GM12878 (cell line): ENCODE measurements at regions not wholly inside any gene's neighbourhood (a gene's known extent, or its start where the extent isn't known, plus 50 kb on each side); places are given as distances from the start of the nearest gene placed in this dataset.
"Not testable (repeated sequence)": the region's sequence is repeated elsewhere in the genome, so short reads cannot be mapped to it uniquely, and the experiment has no call there.

Source experiments
- ATAC-seq: fragments of 200-7000 bp; cut with Tn5 transposase; 3 replicates; pipeline ENCODE4 v1.9.1; 2020; ENCODE audit warnings: mild to moderate bottlenecking, moderate library complexity
- BruUV-seq: library from RNA; stranded (reverse); fragments of 400-500 nt; replicated peaks from 2 replicates; lab custom pipeline; 2021; lab: Mats Ljungman, UMichigan
- CTCF ChIA-PET: fragments of 300-600 bp; sonication (Branson Sonifier 250); formaldehyde crosslinking; extraction: SDS; loops from one replicate; lab custom pipeline; 2021; ENCODE audit warnings: inconsistent platforms; lab: Yijun Ruan, JAX
- POLR2A ChIA-PET: fragments of 350-600 bp; formaldehyde crosslinking; extraction: SDS; loops from one replicate; lab custom pipeline; 2021; ENCODE audit warnings: inconsistent platforms; lab: Charles Lee
- RAD21 ChIA-PET: fragments of 300-600 bp; sonication (Branson Sonifier 250); formaldehyde crosslinking; loops from one replicate; lab custom pipeline; 2023; ENCODE audit warnings: antibody characterized with exemption; ENCODE audit not compliant: unreplicated experiment; lab: Charles Lee
- SMC1A ChIA-PET: fragments of 300-600 bp; sonication (Branson Sonifier 250); formaldehyde crosslinking; loops from one replicate; lab custom pipeline; 2023; ENCODE audit not compliant: unreplicated experiment, uncharacterized antibody; lab: Charles Lee
- DNase-seq: peaks from one replicate; pipeline ENCODE4 v3.0.0-alpha.2; 2011; ENCODE audit warnings: low read depth, low spot score
- FAIRE-seq: peaks from 3 replicates; lab custom pipeline; 2011; peaks lifted over from hg19 to GRCh38; lab: Jason Lieb, UNC
- H2AFZ ChIP-seq: 2 replicates; pipeline ENCODE4 v1.6.0; 2011; ENCODE audit warnings: low read depth, low read length, control low read depth; ENCODE audit not compliant: control insufficient read depth
- H3K27ac ChIP-seq: 2 replicates; pipeline ENCODE4 v1.5.1; 2011; ENCODE audit warnings: control low read depth; ENCODE audit not compliant: control insufficient read depth, insufficient read depth
- H3K27me3 ChIP-seq, 2 experiments: replicated peaks in 1 of 2; 2 replicates each; pipeline versions ENCODE4 v1.6.0 to v1.6.1; 2011; ENCODE audit warnings: low read length in 1 of 2; ENCODE audit not compliant: control insufficient read depth in 2 of 2, insufficient read depth in 2 of 2
- H3K36me3 ChIP-seq, 2 experiments: 2 replicates each; pipeline ENCODE4 v1.5.1; 2011; ENCODE audit warnings: low read length in 1 of 2; ENCODE audit not compliant: control insufficient read depth in 2 of 2, insufficient read depth in 2 of 2
- H3K4me1 ChIP-seq: 2 replicates; pipeline ENCODE4 v1.6.1; 2011; ENCODE audit warnings: mild to moderate bottlenecking, low read length, moderate library complexity, mixed read lengths; ENCODE audit not compliant: control insufficient read depth, insufficient read depth
- H3K4me2 ChIP-seq: 2 replicates; pipeline ENCODE4 v1.6.0; 2011; ENCODE audit warnings: control low read depth; ENCODE audit not compliant: control insufficient read depth, insufficient read depth
- H3K4me3 ChIP-seq: fragments of 200-600 bp; sonication (generic); 2 replicates; pipeline ENCODE4 v1.5.1; 2016
- H3K79me2 ChIP-seq: 2 replicates; pipeline ENCODE4 v1.6.0; 2011; ENCODE audit warnings: low read length; ENCODE audit not compliant: control insufficient read depth, insufficient read depth
- H3K9ac ChIP-seq: 2 replicates; pipeline ENCODE4 v1.8.0; 2011; ENCODE audit warnings: low read length, control low read depth, mixed read lengths; ENCODE audit not compliant: control insufficient read depth, insufficient read depth
- H3K9me3 ChIP-seq: replicated peaks from 3 replicates; pipeline ENCODE4 v1.5.1; 2011; ENCODE audit warnings: mild to moderate bottlenecking, low read length; ENCODE audit not compliant: control insufficient read depth, insufficient read depth
- H4K20me1 ChIP-seq: 2 replicates; pipeline ENCODE4 v1.6.0; 2011; ENCODE audit not compliant: control insufficient read depth, insufficient read depth
- WGBS: methylation state at CpG from one replicate; pipeline ENCODE4 v1.1.6; 2016; ENCODE audit warnings: low lambda C conversion rate; ENCODE audit not compliant: insufficient replicate concordance, insufficient coverage; ENCODE audit errors: missing lambda C conversion rate; 5-methylcytosine and 5-hydroxymethylcytosine counted together
- in situ Hi-C: fragments of 300-500 bp; cut with MboI; formaldehyde crosslinking; loops from 9 replicates; pipeline ENCODE4 v1.14.3; 2018; ENCODE audit warnings: mixed read lengths
- intact Hi-C: fragments of 100-400 bp; cut with micrococcal nuclease; formaldehyde crosslinking; loops from one replicate; pipeline ENCODE4 v1.14.2; 2022; ENCODE audit not compliant: unreplicated experiment

- BruUV-seq, result not testable (repeated sequence)
Observed at GRCh38 chr1:206256935-206257334, 53.6 kb downstream of the SRGAP2 start.

GRCh38 chr1:206261473-206261872 is 58.1 kb downstream of the SRGAP2 start:
- BruUV-seq, CTCF ChIA-PET, in situ Hi-C loops: not testable (repeated sequence)

More at GRCh38 chr1:206256935-206257334, 53.6 kb downstream of the SRGAP2 start:
- CTCF ChIA-PET, H3K9me3 ChIP-seq, H3K27ac ChIP-seq, H3K4me2 ChIP-seq, H3K79me2 ChIP-seq, in situ Hi-C loops, H3K9ac ChIP-seq, intact Hi-C loops, H3K4me1 ChIP-seq, H3K4me3 ChIP-seq, H4K20me1 ChIP-seq, DNase-seq, H3K27me3 ChIP-seq, POLR2A ChIA-PET, RAD21 ChIA-PET, FAIRE-seq, H3K36me3 ChIP-seq, SMC1A ChIA-PET, H2AFZ ChIP-seq: not testable (repeated sequence)
- WGBS, result no CpG with 5 or more reads among the region's 2 CpGs
- ATAC-seq, result peak; percentile 92

GRCh38 chr1:206262424-206262823 is 59.1 kb downstream of the SRGAP2 start:
- FAIRE-seq, POLR2A ChIA-PET, H3K27ac ChIP-seq, H3K27me3 ChIP-seq, RAD21 ChIA-PET, BruUV-seq, H3K9me3 ChIP-seq, H3K36me3 ChIP-seq, in situ Hi-C loops, H3K4me1 ChIP-seq, H4K20me1 ChIP-seq, H3K4me3 ChIP-seq, DNase-seq, intact Hi-C loops, CTCF ChIA-PET, H3K9ac ChIP-seq, SMC1A ChIA-PET, H3K79me2 ChIP-seq, H2AFZ ChIP-seq, H3K4me2 ChIP-seq, ATAC-seq: not testable (repeated sequence)
- WGBS, result no CpG with 5 or more reads among the region's 2 CpGs

More at GRCh38 chr1:206261473-206261872, 58.1 kb downstream of the SRGAP2 start:
- SMC1A ChIA-PET, H3K9me3 ChIP-seq, H4K20me1 ChIP-seq, DNase-seq, H3K9ac ChIP-seq, FAIRE-seq, RAD21 ChIA-PET, H3K36me3 ChIP-seq, H3K4me1 ChIP-seq, intact Hi-C loops, POLR2A ChIA-PET, H3K79me2 ChIP-seq, H2AFZ ChIP-seq, H3K27me3 ChIP-seq, H3K4me2 ChIP-seq, ATAC-seq, H3K27ac ChIP-seq, H3K4me3 ChIP-seq: not testable (repeated sequence)
- 35% methylated on average over 2 of the region's 5 CpGs for WGBS

- not testable (repeated sequence) for BruUV-seq, H3K4me1 ChIP-seq
Observed at GRCh38 chr1:206264916-206265315, 61.6 kb downstream of the SRGAP2 start.

More at GRCh38 chr1:206264916-206265315, 61.6 kb downstream of the SRGAP2 start:
- H2AFZ ChIP-seq, in situ Hi-C loops, FAIRE-seq, RAD21 ChIA-PET, H3K36me3 ChIP-seq, H3K9me3 ChIP-seq, SMC1A ChIA-PET, H3K27ac ChIP-seq, H3K79me2 ChIP-seq, CTCF ChIA-PET, ATAC-seq, H3K27me3 ChIP-seq, H3K4me3 ChIP-seq, intact Hi-C loops, DNase-seq, H3K9ac ChIP-seq, POLR2A ChIA-PET, H3K4me2 ChIP-seq, H4K20me1 ChIP-seq: not testable (repeated sequence)
- no CpG with 5 or more reads among the region's 2 CpGs for WGBS
